Left ventricle myocardium inferior (tissue), 1 donor: ENCODE measurements at regions not wholly inside any gene's neighbourhood (a gene's known extent, or its start where the extent isn't known, plus 50 kb on each side); places are given as distances from the start of the nearest gene placed in this dataset.
A peak's percentile ranks its signal among the peaks of the same experiment; 100 is the strongest.

Experiments
- DNase-seq: peaks from one replicate; pipeline ENCODE4 v3.0.0-alpha.2; 2020
- H3K27ac ChIP-seq: fragments of 200-600 bp; replicated peaks from 2 replicates; pipeline ENCODE4 v1.8.0; 2021
- H3K27me3 ChIP-seq: fragments of 200-600 bp; 2 replicates; pipeline ENCODE4 v1.8.0; 2021; ENCODE audit warnings: low read depth
- H3K36me3 ChIP-seq: fragments of 200-600 bp; 2 replicates; pipeline ENCODE4 v1.8.0; 2021
- H3K4me1 ChIP-seq: fragments of 200-600 bp; 2 replicates; pipeline ENCODE4 v1.8.0; 2021
- H3K4me3 ChIP-seq: fragments of 200-600 bp; 2 replicates; pipeline ENCODE4 v1.8.0; 2021; ENCODE audit warnings: mild to moderate bottlenecking, moderate library complexity
- H3K9me3 ChIP-seq: fragments of 200-600 bp; replicated peaks from 2 replicates; pipeline ENCODE4 v1.8.0; 2021
- CTCF ChIP-seq: fragments of 200-600 bp; IDR thresholded peaks from 2 replicates; pipeline ENCODE4 v1.8.0; 2021; ENCODE audit warnings: antibody characterized with exemption, mild to moderate bottlenecking, borderline replicate concordance
- intact Hi-C: fragments of 100-400 bp; cut with micrococcal nuclease; formaldehyde crosslinking; loops from one replicate; pipeline ENCODE4 v1.11.0; 2022
- donor health status: DM: no; HTN: yes; CAD: no; lungs with severe emphysema.

GRCh38 chr5:163695830-163696578 lies 190.6 kb downstream of the MAT2B start:
- Histone ChIP-seq H3K36me3 (no peaks in the 10 kb centered on the region), H3K9me3 (no peaks in the 10 kb centered on the region), H3K4me1 (no peaks in the 10 kb centered on the region), H3K27ac (no peak overlapping the region), H3K4me3 (no peak overlapping the region), H3K27me3 (no peaks in the 10 kb centered on the region)
- intact Hi-C loops, result no loop called here
- no peak for DNase-seq
- TF ChIP-seq CTCF, result peak; percentile 52

GRCh38 chr5:163696579-163696887 lies 191.1 kb downstream of the MAT2B start:
- Histone ChIP-seq H3K9me3 (no peaks in the 10 kb centered on the region), H3K4me3 (no peak overlapping the region), H3K36me3 (no peaks in the 10 kb centered on the region), H3K4me1 (no peaks in the 10 kb centered on the region), H3K27ac (no peak overlapping the region), H3K27me3 (no peaks in the 10 kb centered on the region)
- intact Hi-C loops, result no loop called here
- DNase-seq, result no peak
- TF ChIP-seq CTCF, result no peak

- Histone ChIP-seq H3K4me3 (no peak overlapping the region), H3K27ac (no peak overlapping the region), H3K36me3 (no peaks in the 10 kb centered on the region), H3K9me3 (no peaks in the 10 kb centered on the region), H3K27me3 (no peaks in the 10 kb centered on the region), H3K4me1 (no peaks in the 10 kb centered on the region)
- DNase-seq, result no peak
- no peak for TF ChIP-seq CTCF
- intact Hi-C loops, result no loop called here
Measured at GRCh38 chr5:163706053-163706771, 200.8 kb downstream of the MAT2B start.

GRCh38 chr5:163712011-163712410 lies 206.6 kb downstream of the MAT2B start:
- intact Hi-C loops, result no loop called here
- Histone ChIP-seq H3K4me3 (no peak overlapping the region), H3K27me3 (no peaks in the 10 kb centered on the region), H3K4me1 (no peaks in the 10 kb centered on the region), H3K36me3 (no peaks in the 10 kb centered on the region), H3K9me3 (no peaks in the 10 kb centered on the region), H3K27ac (no peak overlapping the region)
- no peak for DNase-seq
- no peak for TF ChIP-seq CTCF

GRCh38 chr5:163718272-163718671 lies 212.9 kb downstream of the MAT2B start:
- Histone ChIP-seq H3K9me3 (no peaks in the 10 kb centered on the region), H3K27me3 (no peaks in the 10 kb centered on the region), H3K36me3 (no peaks in the 10 kb centered on the region), H3K4me3 (no peak overlapping the region), H3K27ac (no peak overlapping the region), H3K4me1 (no peaks in the 10 kb centered on the region)
- TF ChIP-seq CTCF, result no peak
- intact Hi-C loops, result no loop called here
- no peak for DNase-seq
